ENCODE measurements at regions not wholly inside any gene's neighbourhood (a gene's known extent, or its start where the extent isn't known, plus 50 kb on each side); places are given as distances from the start of the nearest gene placed in this dataset.
A peak's percentile ranks its signal among the peaks of the same experiment; 100 is the strongest.

GRCh38 chr12:11446372-11446771, 51.0 kb upstream of the PRB2 start:
- no peak for DNase-seq

GRCh38 chr12:11457996-11458645, 62.8 kb upstream of the PRB2 start:
- no peak for DNase-seq

GRCh38 chr12:11460343-11461023, 65.1 kb upstream of the PRB2 start:
- DNase-seq, result no peak

- no peak for DNase-seq
Measured at GRCh38 chr12:11461433-11461832, 66.1 kb upstream of the PRB2 start.

- no peak for DNase-seq
Measured at GRCh38 chr12:11477110-11477509, 81.7 kb upstream of the PRB2 start.

- no peak for DNase-seq
Measured at GRCh38 chr12:11482955-11483354, 87.6 kb upstream of the PRB2 start.

- peak; percentile 85 for DNase-seq
Measured at GRCh38 chr12:11486623-11487444, 91.5 kb upstream of the PRB2 start.

GRCh38 chr12:11496157-11496851, 100.9 kb upstream of the PRB2 start:
- DNase-seq, result no peak

- no peak for DNase-seq
Measured at GRCh38 chr12:11497438-11497837, 102.1 kb upstream of the PRB2 start.

GRCh38 chr12:11497995-11498394, 102.6 kb upstream of the PRB2 start:
- no peak for DNase-seq

- peak; percentile 32 for DNase-seq
Measured at GRCh38 chr12:11498574-11498973, 103.2 kb upstream of the PRB2 start.

GRCh38 chr12:11499806-11500187, 104.4 kb upstream of the PRB2 start:
- DNase-seq, result no peak

- DNase-seq, result peak; percentile 91
Measured at GRCh38 chr12:11500188-11500860, 105.0 kb upstream of the PRB2 start.

GRCh38 chr12:11500861-11501230, 105.5 kb upstream of the PRB2 start:
- no peak for DNase-seq

GRCh38 chr12:11508699-11509098, 113.3 kb upstream of the PRB2 start:
- no peak for DNase-seq

- no peak for DNase-seq
Measured at GRCh38 chr12:11509326-11509725, 114.0 kb upstream of the PRB2 start.

GRCh38 chr12:11510671-11511070, 115.3 kb upstream of the PRB2 start:
- DNase-seq, result no peak

GRCh38 chr12:11513288-11513687, 117.9 kb upstream of the PRB2 start:
- DNase-seq, result no peak

GRCh38 chr12:11517080-11517479, 121.7 kb upstream of the PRB2 start:
- DNase-seq, result no peak

GRCh38 chr12:11524446-11524845, 125.0 kb upstream of the ETV6 start:
- DNase-seq, result no peak

GRCh38 chr12:11534064-11534463, 115.4 kb upstream of the ETV6 start:
- no peak for DNase-seq

- no peak for DNase-seq
Measured at GRCh38 chr12:11535127-11535526, 114.3 kb upstream of the ETV6 start.

GRCh38 chr12:11539156-11539555, 110.3 kb upstream of the ETV6 start:
- DNase-seq, result no peak
